PC-3 (cell line): ENCODE measurements at regions not wholly inside any gene's neighbourhood (a gene's known extent, or its start where the extent isn't known, plus 50 kb on each side); places are given as distances from the start of the nearest gene placed in this dataset.

ENCODE experiments used
- EZH2 ChIP-seq: fragments of 300-600 bp; sonication (generic); IDR thresholded peaks from one replicate; pipeline ENCODE4 v1.6.1; 2017; ENCODE audit warnings: antibody characterized with exemption, mild to moderate bottlenecking, low read length; ENCODE audit not compliant: unreplicated experiment
- TF ChIP-seq, protein P1 (sequence below): fragments of 300-600 bp; sonication (generic); conservative IDR thresholded peaks from 2 replicates; pipeline ENCODE4 v1.5.1; 2017; ENCODE audit warnings: antibody characterized with exemption, low read depth, mild to moderate bottlenecking, low read length

DNA sequence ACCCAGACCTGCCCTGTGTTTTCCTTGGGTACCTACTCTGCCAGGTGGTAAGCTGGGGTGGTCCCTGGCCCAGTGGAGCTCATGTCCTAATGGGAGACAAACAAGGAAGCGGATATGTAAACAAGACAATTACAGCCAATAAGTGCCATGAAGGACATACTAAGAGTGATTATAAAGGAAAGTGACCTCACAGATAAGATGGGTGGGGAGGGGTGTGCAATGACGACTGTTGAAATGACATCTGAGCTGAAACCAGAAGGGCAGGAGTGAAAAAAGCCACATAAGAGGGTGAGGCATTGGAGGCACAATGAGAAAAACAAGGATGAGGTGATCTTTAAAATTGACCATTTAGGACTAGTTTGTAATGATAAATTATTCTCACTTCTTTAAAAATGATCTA is 336.2 kb upstream of the IL12A start:
- TF ChIP-seq, protein P1, sequence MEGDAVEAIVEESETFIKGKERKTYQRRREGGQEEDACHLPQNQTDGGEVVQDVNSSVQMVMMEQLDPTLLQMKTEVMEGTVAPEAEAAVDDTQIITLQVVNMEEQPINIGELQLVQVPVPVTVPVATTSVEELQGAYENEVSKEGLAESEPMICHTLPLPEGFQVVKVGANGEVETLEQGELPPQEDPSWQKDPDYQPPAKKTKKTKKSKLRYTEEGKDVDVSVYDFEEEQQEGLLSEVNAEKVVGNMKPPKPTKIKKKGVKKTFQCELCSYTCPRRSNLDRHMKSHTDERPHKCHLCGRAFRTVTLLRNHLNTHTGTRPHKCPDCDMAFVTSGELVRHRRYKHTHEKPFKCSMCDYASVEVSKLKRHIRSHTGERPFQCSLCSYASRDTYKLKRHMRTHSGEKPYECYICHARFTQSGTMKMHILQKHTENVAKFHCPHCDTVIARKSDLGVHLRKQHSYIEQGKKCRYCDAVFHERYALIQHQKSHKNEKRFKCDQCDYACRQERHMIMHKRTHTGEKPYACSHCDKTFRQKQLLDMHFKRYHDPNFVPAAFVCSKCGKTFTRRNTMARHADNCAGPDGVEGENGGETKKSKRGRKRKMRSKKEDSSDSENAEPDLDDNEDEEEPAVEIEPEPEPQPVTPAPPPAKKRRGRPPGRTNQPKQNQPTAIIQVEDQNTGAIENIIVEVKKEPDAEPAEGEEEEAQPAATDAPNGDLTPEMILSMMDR, result no peak
- TF ChIP-seq EZH2, result no peak
